Adrenal gland (tissue), 5 donors: ENCODE measurements at regions not wholly inside any gene's neighbourhood (a gene's known extent, or its start where the extent isn't known, plus 50 kb on each side); places are given as distances from the start of the nearest gene placed in this dataset.

Source experiments
- POLR2A ChIP-seq, 2 donors: fragments of 450-650 bp; IDR thresholded peaks; one replicate each; pipeline ENCODE4 v1.6.1; 2017; ENCODE audit warnings: antibody characterized with exemption in 2 of 2, mild to moderate bottlenecking in 2 of 2, moderate library complexity in 1 of 2
- TF ChIP-seq, protein P1 (sequence below), 6 experiments: fragments of 450-650 bp in 4 of 6; fragments of 200-600 bp in 2 of 6; sonication (generic) in 1 of 6; IDR thresholded peaks; 1 replicate in 5 of 6; 2 replicates in 1 of 6; pipeline versions ENCODE4 v1.5.1 to v1.8.0; 2016 to 2021; ENCODE audit warnings: antibody characterized with exemption in 6 of 6, mild to moderate bottlenecking in 2 of 6, moderate library complexity in 1 of 6
- donor health status: DM: no; HTN: no; CAD: no.

DNA sequence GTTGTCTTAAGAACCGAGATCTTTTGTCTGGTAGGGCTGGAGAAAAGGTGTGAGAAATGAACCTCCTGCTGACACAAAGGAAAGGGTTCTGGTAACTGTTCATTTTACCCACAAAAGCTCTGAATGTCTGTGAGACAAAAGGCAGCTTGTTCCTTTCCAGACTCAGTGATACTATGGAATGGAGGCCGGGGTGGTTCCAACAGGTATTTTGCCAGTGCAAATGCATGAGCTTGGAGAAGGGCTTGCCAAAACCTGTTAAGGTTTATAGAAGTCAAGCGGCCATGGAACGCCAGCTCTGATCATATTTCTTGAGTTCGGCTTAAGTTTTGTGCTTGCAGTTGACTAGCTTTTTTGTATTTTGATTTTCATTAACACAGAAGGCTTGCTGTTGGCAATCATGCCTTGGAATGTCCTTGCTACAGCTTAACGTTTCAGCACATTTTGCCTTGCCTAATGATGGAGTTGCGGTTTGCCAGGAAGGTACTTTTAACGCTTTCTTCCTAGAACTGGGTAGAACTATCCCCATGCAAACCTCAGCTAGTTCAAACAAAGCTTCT lies 328.6 kb downstream of the PIK3R1 start:
- TF ChIP-seq, protein P1, sequence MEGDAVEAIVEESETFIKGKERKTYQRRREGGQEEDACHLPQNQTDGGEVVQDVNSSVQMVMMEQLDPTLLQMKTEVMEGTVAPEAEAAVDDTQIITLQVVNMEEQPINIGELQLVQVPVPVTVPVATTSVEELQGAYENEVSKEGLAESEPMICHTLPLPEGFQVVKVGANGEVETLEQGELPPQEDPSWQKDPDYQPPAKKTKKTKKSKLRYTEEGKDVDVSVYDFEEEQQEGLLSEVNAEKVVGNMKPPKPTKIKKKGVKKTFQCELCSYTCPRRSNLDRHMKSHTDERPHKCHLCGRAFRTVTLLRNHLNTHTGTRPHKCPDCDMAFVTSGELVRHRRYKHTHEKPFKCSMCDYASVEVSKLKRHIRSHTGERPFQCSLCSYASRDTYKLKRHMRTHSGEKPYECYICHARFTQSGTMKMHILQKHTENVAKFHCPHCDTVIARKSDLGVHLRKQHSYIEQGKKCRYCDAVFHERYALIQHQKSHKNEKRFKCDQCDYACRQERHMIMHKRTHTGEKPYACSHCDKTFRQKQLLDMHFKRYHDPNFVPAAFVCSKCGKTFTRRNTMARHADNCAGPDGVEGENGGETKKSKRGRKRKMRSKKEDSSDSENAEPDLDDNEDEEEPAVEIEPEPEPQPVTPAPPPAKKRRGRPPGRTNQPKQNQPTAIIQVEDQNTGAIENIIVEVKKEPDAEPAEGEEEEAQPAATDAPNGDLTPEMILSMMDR (IDR thresholded peaks at IDR 0.05) = no peak
- TF ChIP-seq POLR2A (IDR thresholded peaks at IDR 0.05) = no peak
